ENCODE measurements at regions not wholly inside any gene's neighbourhood (a gene's known extent, or its start where the extent isn't known, plus 50 kb on each side); places are given as distances from the start of the nearest gene placed in this dataset.

DNA sequence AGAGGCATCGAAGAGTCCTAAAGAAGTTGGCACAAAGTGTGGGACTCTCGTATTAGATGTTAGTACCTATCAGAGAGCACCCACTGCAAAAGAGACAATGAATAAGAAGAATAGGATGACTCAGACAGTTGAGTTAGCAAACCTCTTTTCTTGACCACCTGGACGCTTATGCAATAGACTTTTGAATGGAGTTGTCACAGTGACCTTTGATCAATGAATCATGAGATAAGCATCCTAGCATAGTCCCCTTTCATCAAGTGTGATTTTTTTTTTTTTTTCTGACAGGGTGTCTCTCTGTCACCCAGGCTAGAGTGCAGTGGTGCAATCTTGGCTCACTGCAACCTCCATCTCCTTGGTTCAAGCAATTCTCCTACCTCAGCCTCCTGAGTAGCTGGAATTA, 1417.9 kb upstream of the GOT2 start (continued):
- no peak for TF ChIP-seq BCLAF1 (IDR thresholded peaks at IDR 0.05)
- no peak for TF ChIP-seq PML (IDR thresholded peaks at IDR 0.05; ENCODE audit: low read length)
- TF ChIP-seq NRF1 (conservative IDR thresholded peaks at IDR 0.05; ENCODE audit: low read depth, low read length): no peak
- TF ChIP-seq ESRRA (IDR thresholded peaks at IDR 0.05; ENCODE audit: low read length): no peak

- no peak for ATAC-seq
- Histone ChIP-seq H3K27ac (ENCODE audit: control insufficient read depth, insufficient read depth) (no peak overlapping the region), H3K9me3 (replicated peaks; ENCODE audit: control insufficient read depth, insufficient read depth, low read length) (no peaks in the 10 kb centered on the region), H3K4me3 (no peak overlapping the region), H3K4me2 (ENCODE audit: control insufficient read depth, insufficient read depth) (no peak overlapping the region), H2AFZ (ENCODE audit: control insufficient read depth, low read depth, low read length) (no peak overlapping the region), H4K20me1 (ENCODE audit: control insufficient read depth, insufficient read depth) (no peaks in the 10 kb centered on the region), H3K36me3 (ENCODE audit: control insufficient read depth in 2 of 2, insufficient read depth in 2 of 2, low read length in 1 of 2) (no peaks in the 10 kb centered on the region), H3K4me1 (ENCODE audit: control insufficient read depth, insufficient read depth, low read length) (no peaks in the 10 kb centered on the region), H3K9ac (ENCODE audit: control insufficient read depth, insufficient read depth, low read length) (no peak overlapping the region), H3K27me3 (replicated peaks in 1 of 2; ENCODE audit: control insufficient read depth in 2 of 2, insufficient read depth in 2 of 2, low read length in 1 of 2) (no peaks in the 10 kb centered on the region), H3K79me2 (ENCODE audit: control insufficient read depth, insufficient read depth, low read length) (no peaks in the 10 kb centered on the region)
- ChIA-PET SMC1A (ENCODE audit: uncharacterized antibody, unreplicated experiment) (no interaction called here), POLR2A (no interaction called here), CTCF (no interaction called here), RAD21 (ENCODE audit: unreplicated experiment) (no interaction called here)
- no peak for DNase-seq (ENCODE audit: low read depth, low spot score)
- in situ Hi-C loops (cut with MboI): no loop called here
- TF ChIP-seq NRF1 (conservative IDR thresholded peaks at IDR 0.05; ENCODE audit: low read depth, low read length) (no peak), EED (IDR thresholded peaks at IDR 0.05; ENCODE audit: low read depth) (no peak), YY1 (IDR thresholded peaks at IDR 0.05; ENCODE audit: low read depth, low read length) (no peak), RFX5 (IDR thresholded peaks at IDR 0.05; ENCODE audit: low read depth, low read length) (no peak), KLF5 (IDR thresholded peaks at IDR 0.05; ENCODE audit: partially characterized antibody) (no peak)
- TF ChIP-seq, protein P1, sequence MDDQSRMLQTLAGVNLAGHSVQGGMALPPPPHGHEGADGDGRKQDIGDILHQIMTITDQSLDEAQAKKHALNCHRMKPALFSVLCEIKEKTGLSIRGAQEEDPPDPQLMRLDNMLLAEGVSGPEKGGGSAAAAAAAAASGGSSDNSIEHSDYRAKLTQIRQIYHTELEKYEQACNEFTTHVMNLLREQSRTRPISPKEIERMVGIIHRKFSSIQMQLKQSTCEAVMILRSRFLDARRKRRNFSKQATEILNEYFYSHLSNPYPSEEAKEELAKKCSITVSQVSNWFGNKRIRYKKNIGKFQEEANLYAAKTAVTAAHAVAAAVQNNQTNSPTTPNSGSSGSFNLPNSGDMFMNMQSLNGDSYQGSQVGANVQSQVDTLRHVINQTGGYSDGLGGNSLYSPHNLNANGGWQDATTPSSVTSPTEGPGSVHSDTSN (IDR thresholded peaks at IDR 0.05; ENCODE audit: insufficient replicate concordance, low read depth, low read length): no peak
- 58% methylated on average over 3 of the region's 3 CpGs for WGBS (ENCODE audit: insufficient coverage, insufficient replicate concordance, low lambda C conversion rate, missing lambda C conversion rate)
- intact Hi-C loops (cut with micrococcal nuclease; ENCODE audit: unreplicated experiment): no loop called here
- no TSS peak for BruUV-seq (replicated peaks)
- no peak for FAIRE-seq
These were observed 1416.8 kb upstream of the GOT2 start for GRCh38 chr16:60150907-60151306.
